DMS153 treated with DMSO at 0.1 percent for 48 hours (cell line): ENCODE measurements at regions not wholly inside any gene's neighbourhood (a gene's known extent, or its start where the extent isn't known, plus 50 kb on each side); places are given as distances from the start of the nearest gene placed in this dataset.
"Not testable (repeated sequence)": the region's sequence is repeated elsewhere in the genome, so short reads cannot be mapped to it uniquely, and the experiment has no call there.

ENCODE experiments used
- DNase-seq: peaks from one replicate; lab custom pipeline; 2025; ENCODE audit not compliant: unreplicated experiment; lab: John Stamatoyannopoulos, UW

- DNase-seq: no peak
Observed at GRCh38 chr1:198416296-198416695, 124.2 kb downstream of the ATP6V1G3 start.

GRCh38 chr1:198411240-198411639 lies 129.2 kb downstream of the ATP6V1G3 start:
- DNase-seq: no peak

GRCh38 chr1:198408716-198409115 lies 131.8 kb downstream of the ATP6V1G3 start:
- no peak for DNase-seq

- DNase-seq: not testable (repeated sequence)
Observed at GRCh38 chr1:198404632-198405031, 135.8 kb downstream of the ATP6V1G3 start.

GRCh38 chr1:198400063-198400462 lies 140.4 kb downstream of the ATP6V1G3 start:
- DNase-seq: no peak

- DNase-seq: no peak
Observed at GRCh38 chr1:198399452-198399851, 141.0 kb downstream of the ATP6V1G3 start.

- no peak for DNase-seq
Observed at GRCh38 chr1:198397208-198397808, 143.2 kb downstream of the ATP6V1G3 start.

GRCh38 chr1:198391393-198392020 lies 149.0 kb downstream of the ATP6V1G3 start:
- DNase-seq: no peak

- no peak for DNase-seq
Observed at GRCh38 chr1:198387587-198387986, 152.9 kb downstream of the ATP6V1G3 start.

GRCh38 chr1:198380275-198380674 lies 160.2 kb downstream of the ATP6V1G3 start:
- DNase-seq: no peak

- DNase-seq: no peak
Observed at GRCh38 chr1:198377702-198378101, 162.8 kb downstream of the ATP6V1G3 start.

- no peak for DNase-seq
Observed at GRCh38 chr1:198374288-198374687, 166.2 kb downstream of the ATP6V1G3 start.

- no peak for DNase-seq
Observed at GRCh38 chr1:198373376-198373775, 167.1 kb downstream of the ATP6V1G3 start.
